ENCODE measurements at regions not wholly inside any gene's neighbourhood (a gene's known extent, or its start where the extent isn't known, plus 50 kb on each side); places are given as distances from the start of the nearest gene placed in this dataset.

- Histone ChIP-seq H3K4me2 (ENCODE audit: low read depth, low read length, poor library complexity, severe bottlenecking) (no peak overlapping the region), H3K36me3 (ENCODE audit: insufficient read depth, low read length) (no peaks in the 10 kb centered on the region), H3F3A (ENCODE audit: low read depth) (no peaks in the 10 kb centered on the region), H3K4me3 (ENCODE audit: low read length, poor library complexity, severe bottlenecking) (no peak overlapping the region), H3K4me1 (ENCODE audit: insufficient read depth, low read length, poor library complexity, severe bottlenecking) (no peaks in the 10 kb centered on the region), H3K9ac (ENCODE audit: low read depth, low read length, poor library complexity, severe bottlenecking) (no peak overlapping the region), H4K20me1 (ENCODE audit: insufficient read depth, low read length, poor library complexity, severe bottlenecking) (no peaks in the 10 kb centered on the region), H3K9me2 (replicated peaks; ENCODE audit: low read depth, low read length) (no peaks in the 10 kb centered on the region), H3K9me3 (ENCODE audit: insufficient read depth, low read depth, low read length) (no peaks in the 10 kb centered on the region), H3K27me3 (ENCODE audit: insufficient read depth, low read length, poor library complexity, severe bottlenecking) (no peaks in the 10 kb centered on the region), H2AFZ (ENCODE audit: low read length) (peak overlapping the region; percentile 20; the same call in 1 of the 2 replicates), H3K79me2 (ENCODE audit: insufficient read depth, low read length) (no peaks in the 10 kb centered on the region)
- TF ChIP-seq CTCF (conservative IDR thresholded peaks at IDR 0.05; ENCODE audit: low read length): peak; percentile 70
- TF ChIP-seq EZH2phosphoT487 (IDR thresholded peaks at IDR 0.05; ENCODE audit: borderline replicate concordance): no peak
Observed at GRCh38 chr13:59176775-59177174, 987.0 kb downstream of the DIAPH3 start.

- Histone ChIP-seq H3K79me2 (ENCODE audit: insufficient read depth, low read length) (no peaks in the 10 kb centered on the region), H3K36me3 (ENCODE audit: insufficient read depth, low read length) (no peaks in the 10 kb centered on the region), H3K4me2 (ENCODE audit: low read depth, low read length, poor library complexity, severe bottlenecking) (no peak overlapping the region), H4K20me1 (ENCODE audit: insufficient read depth, low read length, poor library complexity, severe bottlenecking) (no peaks in the 10 kb centered on the region), H2AFZ (ENCODE audit: low read length) (no peak overlapping the region), H3K9me3 (ENCODE audit: insufficient read depth, low read depth, low read length) (no peaks in the 10 kb centered on the region), H3K4me1 (ENCODE audit: insufficient read depth, low read length, poor library complexity, severe bottlenecking) (no peaks in the 10 kb centered on the region), H3K27me3 (ENCODE audit: insufficient read depth, low read length, poor library complexity, severe bottlenecking) (no peaks in the 10 kb centered on the region), H3K9me2 (replicated peaks; ENCODE audit: low read depth, low read length) (no peaks in the 10 kb centered on the region), H3F3A (ENCODE audit: low read depth) (no peaks in the 10 kb centered on the region), H3K4me3 (ENCODE audit: low read length, poor library complexity, severe bottlenecking) (no peak overlapping the region), H3K9ac (ENCODE audit: low read depth, low read length, poor library complexity, severe bottlenecking) (no peak overlapping the region)
- TF ChIP-seq EZH2phosphoT487 (IDR thresholded peaks at IDR 0.05; ENCODE audit: borderline replicate concordance) (no peak), CTCF (conservative IDR thresholded peaks at IDR 0.05; ENCODE audit: low read length) (peak; percentile 51)
Observed at GRCh38 chr13:59178344-59178743, 985.4 kb downstream of the DIAPH3 start.

GRCh38 chr13:59182241-59182640 is 981.5 kb downstream of the DIAPH3 start:
- H3K79me2 ChIP-seq (ENCODE audit: insufficient read depth, low read length): no peaks in the 10 kb centered on the region
- H3K27me3 ChIP-seq (ENCODE audit: insufficient read depth, low read length, poor library complexity, severe bottlenecking): no peaks in the 10 kb centered on the region
- no peak for TF ChIP-seq EZH2phosphoT487 (IDR thresholded peaks at IDR 0.05; ENCODE audit: borderline replicate concordance)
- no peak for TF ChIP-seq CTCF (conservative IDR thresholded peaks at IDR 0.05; ENCODE audit: low read length)
- H3K36me3 ChIP-seq (ENCODE audit: insufficient read depth, low read length): no peaks in the 10 kb centered on the region
- H3K9me2 ChIP-seq (replicated peaks; ENCODE audit: low read depth, low read length): no peaks in the 10 kb centered on the region
- H3K9me3 ChIP-seq (ENCODE audit: insufficient read depth, low read depth, low read length): no peaks in the 10 kb centered on the region
- H3K9ac ChIP-seq (ENCODE audit: low read depth, low read length, poor library complexity, severe bottlenecking): no peak overlapping the region
- H4K20me1 ChIP-seq (ENCODE audit: insufficient read depth, low read length, poor library complexity, severe bottlenecking): no peaks in the 10 kb centered on the region
- no peak overlapping the region for H3K4me2 ChIP-seq (ENCODE audit: low read depth, low read length, poor library complexity, severe bottlenecking)
- no peaks in the 10 kb centered on the region for H3F3A ChIP-seq (ENCODE audit: low read depth)
- no peak overlapping the region for H3K4me3 ChIP-seq (ENCODE audit: low read length, poor library complexity, severe bottlenecking)
- no peak overlapping the region for H2AFZ ChIP-seq (ENCODE audit: low read length)
- H3K4me1 ChIP-seq (ENCODE audit: insufficient read depth, low read length, poor library complexity, severe bottlenecking): no peaks in the 10 kb centered on the region
